T-helper 22 cell (primary cell): ENCODE measurements at regions not wholly inside any gene's neighbourhood (a gene's known extent, or its start where the extent isn't known, plus 50 kb on each side); places are given as distances from the start of the nearest gene placed in this dataset.
"Not testable (repeated sequence)": the region's sequence is repeated elsewhere in the genome, so short reads cannot be mapped to it uniquely, and the experiment has no call there.

Experiments
- DNase-seq: peaks from one replicate; pipeline ENCODE4 v3.0.0-alpha.2; 2020; ENCODE audit warnings: low read depth

- no peak for DNase-seq
These were observed 180.9 kb upstream of the C14orf180 start for GRCh38 chr14:104398656-104399055.

- DNase-seq, result no peak
These were observed 180.0 kb upstream of the C14orf180 start for GRCh38 chr14:104399432-104400155.

DNA sequence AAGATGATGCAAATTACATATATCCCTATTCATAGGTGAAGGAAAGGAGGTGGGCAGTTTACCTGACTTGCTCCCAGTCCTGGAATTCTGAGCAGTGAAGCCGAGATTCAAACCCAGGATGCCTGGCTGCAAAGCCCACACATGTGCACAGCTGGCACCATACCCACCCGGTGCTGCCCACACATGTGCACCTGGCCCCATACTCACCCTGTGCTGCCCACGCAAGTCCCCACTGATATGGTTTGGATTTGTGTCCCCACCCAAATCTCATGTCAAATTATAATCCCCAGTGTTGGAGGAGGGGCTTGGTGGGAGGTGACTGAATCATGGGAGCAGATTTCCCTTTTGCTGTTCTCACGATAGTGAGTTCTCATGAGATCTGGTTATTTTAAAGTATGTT lies 179.2 kb upstream of the C14orf180 start:
- no peak for DNase-seq

DNA sequence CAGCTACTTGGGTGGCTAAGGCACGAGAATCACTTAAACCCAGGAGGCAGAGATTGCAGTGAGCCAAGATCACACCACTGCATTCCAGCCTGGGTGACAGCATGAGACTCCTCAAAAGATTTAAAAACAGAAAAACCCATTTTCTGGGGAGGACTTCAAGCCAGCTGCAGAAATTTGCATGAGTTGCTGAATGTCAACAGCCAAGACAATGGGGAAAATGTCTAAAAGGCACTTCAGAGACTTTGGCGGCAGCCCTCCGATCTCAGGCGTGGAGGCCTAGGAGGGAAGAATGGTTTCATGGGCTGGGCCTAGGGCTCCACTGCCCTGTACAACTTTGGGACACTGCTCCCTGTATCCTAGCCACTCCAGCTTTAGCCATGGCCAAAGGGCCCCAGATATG lies 177.8 kb upstream of the C14orf180 start:
- DNase-seq, result no peak

- not testable (repeated sequence) for DNase-seq
These were observed 177.3 kb upstream of the C14orf180 start for GRCh38 chr14:104402303-104402702.

GRCh38 chr14:104403421-104404220 lies 175.9 kb upstream of the C14orf180 start:
- no peak for DNase-seq

DNA sequence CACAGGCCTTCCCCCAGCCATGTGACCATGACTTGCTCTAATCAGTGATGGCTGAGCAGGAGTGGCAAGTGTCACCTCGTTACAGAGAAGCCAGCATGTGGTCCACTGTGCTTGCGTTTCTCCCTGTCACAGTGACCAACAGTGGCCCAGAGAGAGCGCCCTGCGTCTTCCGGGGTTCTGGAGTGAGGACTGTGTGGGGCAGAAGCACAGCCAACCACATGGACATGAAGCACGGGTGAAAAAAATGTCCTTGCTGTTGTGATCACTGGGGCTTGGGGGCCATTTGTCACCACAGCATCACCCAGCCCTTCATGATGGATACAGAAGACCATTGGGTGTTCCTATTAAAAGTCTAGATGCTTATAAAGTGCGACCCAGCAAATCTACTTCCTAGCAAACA lies 174.6 kb upstream of the C14orf180 start:
- DNase-seq, result no peak

- no peak for DNase-seq
These were observed 174.0 kb upstream of the C14orf180 start for GRCh38 chr14:104405360-104406226.

- DNase-seq, result no peak
These were observed 172.7 kb upstream of the C14orf180 start for GRCh38 chr14:104406831-104407230.

DNA sequence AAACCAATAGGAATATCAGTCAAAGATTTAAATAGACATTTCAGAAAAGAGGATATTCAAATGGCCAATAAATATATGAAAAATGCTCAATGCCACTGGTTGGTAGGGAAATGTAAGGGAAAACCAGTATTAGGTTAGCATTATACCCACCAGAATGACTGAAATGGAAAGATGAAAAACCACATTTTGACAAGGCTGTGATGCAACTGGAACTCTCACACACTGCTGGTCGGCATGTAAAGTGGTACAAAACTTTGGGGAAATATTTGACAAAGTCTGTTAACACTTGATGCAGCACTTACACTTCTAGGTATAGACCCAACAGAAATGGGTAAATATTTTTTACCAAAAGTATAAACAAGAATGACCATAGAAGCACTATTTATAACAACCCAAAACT lies 163.2 kb upstream of the C14orf180 start:
- DNase-seq, result no peak

- no peak for DNase-seq
These were observed 159.6 kb upstream of the C14orf180 start for GRCh38 chr14:104419865-104420505.

GRCh38 chr14:104420523-104420922 lies 159.0 kb upstream of the C14orf180 start:
- DNase-seq, result not testable (repeated sequence)

GRCh38 chr14:104420990-104421389 lies 158.6 kb upstream of the C14orf180 start:
- no peak for DNase-seq

- no peak for DNase-seq
These were observed 158.2 kb upstream of the C14orf180 start for GRCh38 chr14:104421401-104421821.

GRCh38 chr14:104421892-104422828 lies 157.4 kb upstream of the C14orf180 start:
- no peak for DNase-seq

- DNase-seq, result no peak
These were observed 156.5 kb upstream of the C14orf180 start for GRCh38 chr14:104422837-104423681.

GRCh38 chr14:104423701-104424405 lies 155.7 kb upstream of the C14orf180 start:
- DNase-seq, result no peak

DNA sequence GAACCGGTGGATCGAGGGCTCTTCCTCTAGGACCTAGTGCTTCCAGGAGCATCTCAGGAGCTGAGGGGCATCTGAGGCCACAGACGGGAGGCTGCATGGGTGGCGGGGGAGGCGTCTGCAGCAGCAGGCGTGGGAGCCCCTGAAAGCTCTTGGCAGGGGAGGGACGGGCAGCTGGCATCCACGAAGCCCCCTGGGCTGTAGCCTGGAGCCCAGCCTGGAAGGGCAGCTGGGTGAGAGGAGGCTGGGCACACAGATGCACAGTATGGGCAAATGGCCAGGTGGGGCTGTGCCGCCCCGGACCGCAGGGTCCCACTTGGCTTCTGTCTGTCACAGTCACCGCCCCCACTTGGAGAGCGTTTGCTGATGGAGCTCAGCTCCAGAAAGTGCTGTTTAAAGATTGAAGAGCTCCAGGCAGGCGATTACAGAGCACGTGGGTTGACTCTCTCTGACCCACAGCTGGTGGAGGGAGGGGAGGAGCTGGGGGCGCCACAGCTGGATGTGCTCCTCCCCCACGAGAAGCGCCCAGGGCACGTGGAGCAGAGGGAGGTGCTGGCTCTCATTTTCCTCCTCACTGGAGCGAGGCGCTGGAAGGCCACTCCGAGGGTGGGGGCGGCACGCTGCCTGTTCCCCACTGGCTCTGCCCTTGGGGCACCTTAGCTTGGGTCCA lies 155.0 kb upstream of the C14orf180 start:
- no peak for DNase-seq
